Liver (tissue), 3 donors: ENCODE measurements at regions not wholly inside any gene's neighbourhood (a gene's known extent, or its start where the extent isn't known, plus 50 kb on each side); places are given as distances from the start of the nearest gene placed in this dataset.

ENCODE experiments used
- CTCF ChIP-seq: fragments of 150-350 bp; IDR thresholded peaks from 2 replicates; pipeline ENCODE4 v1.5.1; 2017; ENCODE audit warnings: improper control_type of control experiment, low read depth, low read length; ENCODE audit not compliant: missing input control
- FOXA1 ChIP-seq: IDR thresholded peaks from 2 replicates; pipeline ENCODE4 v1.6.1; 2016; ENCODE audit warnings: antibody characterized with exemption
- FOXA2 ChIP-seq: IDR thresholded peaks from 2 replicates; pipeline ENCODE4 v1.6.1; 2016; ENCODE audit warnings: antibody characterized with exemption
- GABPA ChIP-seq, 2 donors: IDR thresholded peaks in 1 of 2; conservative IDR thresholded peaks in 1 of 2; 2 replicates each; pipeline ENCODE4 v1.6.1; 2016; ENCODE audit warnings: antibody characterized with exemption in 2 of 2, mild to moderate bottlenecking in 1 of 2, moderate library complexity in 1 of 2
- MAX ChIP-seq: IDR thresholded peaks from 2 replicates; pipeline ENCODE4 v1.6.1; 2016; ENCODE audit warnings: antibody characterized with exemption
- RAD21 ChIP-seq, 2 donors: IDR thresholded peaks; 2 replicates each; pipeline ENCODE4 v1.6.1; 2016; ENCODE audit warnings: antibody characterized with exemption in 2 of 2, mild to moderate bottlenecking in 2 of 2
- TAF1 ChIP-seq: conservative IDR thresholded peaks from 2 replicates; pipeline ENCODE4 v1.6.1; 2016; ENCODE audit warnings: antibody characterized with exemption, mild to moderate bottlenecking
- donor health status: healthy.
- donor health status: healthy.

DNA sequence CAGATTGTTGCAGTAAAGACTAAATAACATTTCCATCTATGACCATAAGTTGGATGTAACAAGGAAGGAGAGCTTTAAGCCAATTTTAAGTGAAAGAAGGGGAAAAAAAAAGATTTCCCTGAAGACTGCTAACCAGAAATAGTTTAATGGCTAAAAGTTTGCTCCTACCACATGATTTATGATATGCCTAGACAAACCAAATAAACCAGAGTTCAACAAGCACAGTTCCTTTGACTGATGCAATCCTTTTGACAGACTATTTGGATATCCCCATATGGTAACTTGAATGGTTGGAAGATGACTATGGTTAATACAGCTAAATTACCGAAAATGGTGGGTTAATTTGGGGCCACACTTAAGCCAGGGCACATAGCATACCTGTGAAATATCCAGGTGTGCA is 338.5 kb downstream of the CETN3 start:
- TF ChIP-seq CTCF = no peak
- no peak for TF ChIP-seq GABPA (IDR thresholded peaks at IDR 0.05 in 1 of 2, conservative IDR thresholded peaks at IDR 0.05 in 1 of 2)
- no peak for TF ChIP-seq FOXA1
- no peak for TF ChIP-seq TAF1
- no peak for TF ChIP-seq MAX
- TF ChIP-seq FOXA2 = no peak
- no peak for TF ChIP-seq RAD21 (IDR thresholded peaks at IDR 0.05)
